ENCODE measurements at regions not wholly inside any gene's neighbourhood (a gene's known extent, or its start where the extent isn't known, plus 50 kb on each side); places are given as distances from the start of the nearest gene placed in this dataset.
"Not testable (repeated sequence)": the region's sequence is repeated elsewhere in the genome, so short reads cannot be mapped to it uniquely, and the experiment has no call there.

GRCh38 chr7:150110882-150111281 lies 212.3 kb upstream of the LRRC61 start:
- DNase-seq = not testable (repeated sequence)

DNA sequence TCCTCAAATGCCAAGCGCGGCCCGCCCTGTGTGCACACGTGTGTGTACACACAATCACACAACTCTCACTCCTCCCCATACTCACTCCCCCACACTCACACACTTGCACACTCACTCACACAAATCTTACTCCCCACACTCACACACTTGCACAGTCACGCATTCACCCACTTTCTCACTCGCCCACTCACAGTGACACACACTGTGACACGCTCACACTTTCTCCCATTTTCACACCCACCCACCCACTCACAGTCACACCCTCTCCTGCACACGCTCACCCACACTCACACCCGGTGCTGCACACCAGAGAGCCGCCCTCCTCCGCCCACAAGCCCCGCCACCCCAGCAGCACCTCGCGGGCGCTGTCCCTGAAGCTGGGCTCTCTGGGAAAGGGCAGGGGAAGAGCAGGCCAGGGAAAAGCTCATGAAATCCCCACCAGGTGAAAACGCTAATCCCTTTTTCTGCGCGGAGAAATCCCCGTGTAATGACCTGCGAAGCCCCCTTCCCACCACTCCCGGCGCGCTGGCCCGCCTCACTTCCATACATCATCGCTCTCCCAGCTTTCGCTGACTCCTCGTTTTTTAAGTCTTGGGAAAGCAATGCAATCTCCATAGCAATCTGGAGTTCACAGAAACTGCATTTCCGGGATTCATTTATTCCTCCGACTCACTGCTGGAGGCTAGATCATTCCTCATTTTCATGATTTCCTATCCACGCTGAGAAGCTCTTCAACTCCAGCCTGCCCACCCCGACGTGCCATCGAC lies 211.6 kb upstream of the LRRC61 start:
- DNase-seq = not testable (repeated sequence)

- not testable (repeated sequence) for DNase-seq
Measured at GRCh38 chr7:150113301-150113700, 209.9 kb upstream of the LRRC61 start.

GRCh38 chr7:150114591-150114990 lies 208.6 kb upstream of the LRRC61 start:
- DNase-seq = not testable (repeated sequence)

GRCh38 chr7:150119966-150120365 lies 203.2 kb upstream of the LRRC61 start:
- not testable (repeated sequence) for DNase-seq

DNA sequence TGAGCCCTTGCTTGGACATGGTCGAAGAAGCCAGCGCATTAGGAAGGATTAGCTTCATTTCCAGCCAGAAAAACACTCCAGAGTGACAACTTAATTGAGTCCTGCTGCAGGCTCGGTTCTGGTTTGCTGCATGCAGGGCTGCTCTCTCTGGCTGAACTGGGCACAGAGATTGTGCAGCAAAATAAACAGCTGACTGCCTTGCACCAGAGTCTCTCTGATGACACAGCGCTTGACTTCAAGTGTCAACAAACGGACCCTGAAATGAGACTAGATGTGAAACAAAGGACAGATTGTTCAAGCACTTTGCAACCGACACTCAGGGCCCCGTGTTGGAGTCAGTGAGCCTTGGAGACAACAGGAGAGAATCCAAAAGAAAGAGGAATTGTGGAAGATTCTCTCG lies 197.3 kb upstream of the LRRC61 start:
- not testable (repeated sequence) for DNase-seq

DNA sequence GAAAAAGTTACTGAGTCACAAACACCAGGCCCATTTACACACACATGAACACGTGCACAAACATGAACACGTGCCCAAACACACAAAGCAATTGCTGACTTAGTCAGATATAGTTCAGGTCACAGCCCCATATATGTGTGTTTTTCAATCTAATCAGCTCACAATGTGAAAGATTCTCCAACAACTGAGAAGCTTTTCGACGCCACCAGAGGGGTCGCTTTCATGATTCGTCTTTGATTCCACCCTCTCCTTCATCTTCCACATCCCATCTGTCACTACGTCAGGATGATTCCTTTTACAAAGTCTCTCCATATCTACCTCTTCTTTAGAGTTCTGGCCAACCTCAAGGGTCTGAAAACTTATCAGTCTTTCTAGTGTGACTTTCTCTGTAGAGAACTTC lies 188.7 kb upstream of the LRRC61 start:
- not testable (repeated sequence) for DNase-seq

GRCh38 chr7:150135620-150136190 lies 187.4 kb upstream of the LRRC61 start:
- not testable (repeated sequence) for DNase-seq

- DNase-seq = not testable (repeated sequence)
Measured at GRCh38 chr7:150139840-150140239, 183.3 kb upstream of the LRRC61 start.

DNA sequence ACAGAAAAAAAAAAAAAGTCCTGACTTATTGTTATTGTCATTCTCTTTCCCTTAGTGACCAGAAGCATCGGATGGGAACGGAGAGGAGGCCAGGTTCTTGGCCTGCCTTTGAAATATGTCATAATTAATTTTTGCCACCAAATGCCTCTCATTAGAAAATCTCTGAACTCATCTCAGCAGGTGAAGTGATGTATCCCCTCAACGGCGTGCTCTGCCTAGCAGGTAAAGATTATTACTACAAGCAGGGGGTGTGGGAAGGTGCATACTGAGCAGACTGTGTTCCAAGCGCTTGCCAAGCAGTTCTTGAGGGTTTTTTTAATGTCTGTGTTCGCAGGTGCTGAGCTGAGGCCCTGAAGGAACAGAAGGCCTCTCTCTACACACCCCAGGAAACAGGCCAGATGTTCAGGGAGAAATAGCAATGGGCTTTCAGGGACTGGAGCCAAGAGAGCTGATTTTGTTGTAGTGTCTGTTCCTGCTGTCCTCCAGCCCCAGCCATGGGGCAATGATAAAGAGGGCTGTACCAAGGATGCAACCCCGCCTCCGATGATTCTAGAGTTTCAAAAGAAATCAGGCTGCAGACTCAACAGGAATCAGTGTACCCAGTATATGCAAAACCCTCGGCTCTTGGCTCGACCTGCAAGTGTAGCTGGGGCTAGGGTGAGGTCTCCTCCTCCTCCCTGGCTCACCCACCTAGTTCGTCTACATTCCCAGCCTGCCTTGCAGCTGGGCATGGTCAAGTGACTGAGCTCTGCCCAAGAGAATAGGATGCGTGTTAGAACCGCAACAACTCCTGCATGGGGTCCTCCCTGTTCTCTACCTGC lies 181.4 kb upstream of the LRRC61 start:
- DNase-seq = not testable (repeated sequence)

DNA sequence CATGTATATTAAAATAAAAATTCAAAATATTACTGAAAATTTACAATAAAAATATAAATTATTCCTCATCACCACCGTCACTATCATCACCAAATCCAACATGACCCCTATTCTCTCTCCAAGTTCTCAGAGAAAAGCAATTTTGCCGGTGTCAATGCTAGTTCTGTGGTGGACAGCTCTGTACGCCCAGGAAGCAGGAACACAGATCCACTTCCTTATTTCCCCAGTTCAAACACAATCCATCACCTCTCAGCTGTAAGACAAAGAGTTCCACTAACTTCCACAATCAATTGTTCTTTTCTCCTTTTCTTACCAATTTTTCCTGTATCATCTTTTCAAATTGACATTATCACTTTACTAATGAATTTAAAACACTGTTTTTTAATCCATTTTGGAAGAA lies 177.0 kb upstream of the LRRC61 start:
- not testable (repeated sequence) for DNase-seq

- not testable (repeated sequence) for DNase-seq
Measured at GRCh38 chr7:150147524-150147923, 175.6 kb upstream of the LRRC61 start.

- DNase-seq = not testable (repeated sequence)
Measured at GRCh38 chr7:150156015-150156414, 167.1 kb upstream of the LRRC61 start.

DNA sequence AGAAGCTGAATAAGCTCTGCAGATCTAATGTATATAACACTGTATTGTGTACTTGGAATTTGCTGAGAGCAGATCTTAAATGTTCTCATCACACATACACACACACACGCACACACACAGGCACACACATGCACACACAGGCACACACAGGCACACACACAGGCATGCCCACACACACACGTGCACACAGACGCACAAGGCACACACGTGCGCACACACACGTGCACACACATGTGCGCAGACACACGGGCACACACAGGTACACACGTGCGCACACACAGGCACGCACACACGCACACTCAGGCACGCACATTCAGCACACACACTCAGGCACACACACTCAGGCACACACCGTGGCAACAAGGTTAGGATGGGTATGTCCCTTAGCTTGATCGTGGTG lies 164.5 kb upstream of the LRRC61 start:
- not testable (repeated sequence) for DNase-seq

DNA sequence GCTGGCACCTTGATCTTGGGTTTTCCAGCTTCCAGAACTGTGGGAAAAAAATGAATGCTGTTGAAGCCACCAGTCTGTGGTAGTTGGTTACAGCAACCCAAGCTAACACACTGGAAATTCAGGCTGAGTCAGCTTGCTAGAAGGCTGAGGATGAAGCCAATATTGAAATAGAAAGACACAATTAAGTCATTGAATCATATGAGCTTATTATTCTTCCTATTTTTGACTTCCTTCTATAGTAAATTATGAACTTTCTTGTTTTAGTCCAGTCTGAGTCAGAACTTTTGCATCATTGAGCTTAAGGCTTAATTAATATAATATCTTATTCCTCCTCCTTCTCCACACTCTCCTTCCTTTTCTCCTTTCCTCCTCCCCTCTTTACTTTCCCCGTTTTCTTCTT lies 153.6 kb upstream of the LRRC61 start:
- DNase-seq = not testable (repeated sequence)

- DNase-seq = not testable (repeated sequence)
Measured at GRCh38 chr7:150169943-150170490, 153.1 kb upstream of the LRRC61 start.

GRCh38 chr7:150183602-150184001 lies 139.6 kb upstream of the LRRC61 start:
- DNase-seq = not testable (repeated sequence)

GRCh38 chr7:150189963-150190362 lies 133.2 kb upstream of the LRRC61 start:
- DNase-seq = not testable (repeated sequence)

GRCh38 chr7:150192541-150192940 lies 130.6 kb upstream of the LRRC61 start:
- not testable (repeated sequence) for DNase-seq

GRCh38 chr7:150193866-150194265 lies 129.3 kb upstream of the LRRC61 start:
- DNase-seq = peak; percentile 34

All from central memory CD4-positive, alpha-beta T cell (primary cell).